K562 (cell line): ENCODE measurements at regions not wholly inside any gene's neighbourhood (a gene's known extent, or its start where the extent isn't known, plus 50 kb on each side); places are given as distances from the start of the nearest gene placed in this dataset.

Experiments used
- HCFC1 ChIP-seq: IDR thresholded peaks from 2 replicates; pipeline ENCODE4 v1.6.1; 2012; ENCODE audit warnings: low read depth, low read length, improper control_type of control experiment
- HDAC3 ChIP-seq: fragments of 450-650 bp; IDR thresholded peaks from 2 replicates; pipeline ENCODE4 v1.6.1; 2018; ENCODE audit warnings: borderline replicate concordance, mild to moderate bottlenecking, moderate library complexity; ENCODE audit not compliant: partially characterized antibody
- HDGF ChIP-seq: fragments of 450-650 bp; IDR thresholded peaks from 2 replicates; pipeline ENCODE4 v1.6.1; 2016
- MYC ChIP-seq, 2 experiments: fragments of 250-450 bp in 1 of 2; sonication (Bioruptor Pico) in 1 of 2; IDR thresholded peaks; 2 replicates each; pipeline versions ENCODE4 v1.5.1 to v1.6.1; 2012 to 2021; ENCODE audit warnings: low read depth in 2 of 2, borderline replicate concordance in 1 of 2, improper control_type of control experiment in 1 of 2, low read length in 1 of 2, mild to moderate bottlenecking in 1 of 2, moderate library complexity in 1 of 2
- PCBP2 ChIP-seq: fragments of 200-400 bp; formaldehyde crosslinking; IDR thresholded peaks from 2 replicates; pipeline ENCODE4 v1.6.1; 2018; ENCODE audit warnings: low read length, low read depth, mild to moderate bottlenecking, moderate library complexity; ENCODE audit not compliant: poor library complexity, severe bottlenecking
- RAD21 ChIP-seq, 2 experiments: fragments of 250-450 bp in 1 of 2; fragments of 450-650 bp in 1 of 2; sonication (Bioruptor Pico) in 1 of 2; formaldehyde crosslinking in 1 of 2; IDR thresholded peaks in 1 of 2; conservative IDR thresholded peaks in 1 of 2; 2 replicates each; pipeline versions ENCODE4 v1.4.0 to v1.8.0; 2020 to 2022; ENCODE audit warnings: mild to moderate bottlenecking in 2 of 2, moderate library complexity in 1 of 2

- no peak for TF ChIP-seq PCBP2
- TF ChIP-seq MYC (IDR thresholded peaks at IDR 0.05; ENCODE audit: low read depth, low read length), result no peak
- TF ChIP-seq MYC (CRISPR knock-in tag; IDR thresholded peaks at IDR 0.05; ENCODE audit: borderline replicate concordance, low read depth), result no peak
- no peak for TF ChIP-seq HDAC3
- no peak for TF ChIP-seq RAD21 (CRISPR knock-in tag; conservative IDR thresholded peaks at IDR 0.05 in 1 of 2, IDR thresholded peaks at IDR 0.05 in 1 of 2)
- no peak for TF ChIP-seq HCFC1
- no peak for TF ChIP-seq HDGF
These were observed 409.6 kb upstream of the EPHA7 start for GRCh38 chr6:93829009-93829408.
